ENCODE measurements at regions not wholly inside any gene's neighbourhood (a gene's known extent, or its start where the extent isn't known, plus 50 kb on each side); places are given as distances from the start of the nearest gene placed in this dataset.

GRCh38 chr1:113217447-113218208 lies 144.6 kb downstream of the LRIG2 start:
- no peak for TF ChIP-seq CTCF (IDR thresholded peaks at IDR 0.05; ENCODE audit: low read depth, low read length)
- in situ Hi-C loops (cut with HindIII; ENCODE audit: low sequenced_read_pairs), result no loop called here
- no peak overlapping the region for H3K4me3 ChIP-seq (ENCODE audit: low read depth, low read length)
- no peak for DNase-seq (ENCODE audit: low read depth, low spot score)

GRCh38 chr1:113219377-113219776 lies 146.4 kb downstream of the LRIG2 start:
- no peak for DNase-seq (ENCODE audit: low read depth, low spot score)
- H3K4me3 ChIP-seq (ENCODE audit: low read depth, low read length), result no peak overlapping the region
- in situ Hi-C loops (cut with HindIII; ENCODE audit: low sequenced_read_pairs), result no loop called here
- TF ChIP-seq CTCF (IDR thresholded peaks at IDR 0.05; ENCODE audit: low read depth, low read length), result peak; percentile 33

GRCh38 chr1:113219828-113220227 lies 146.8 kb downstream of the LRIG2 start:
- no peak for TF ChIP-seq CTCF (IDR thresholded peaks at IDR 0.05; ENCODE audit: low read depth, low read length)
- DNase-seq (ENCODE audit: low read depth, low spot score), result no peak
- in situ Hi-C loops (cut with HindIII; ENCODE audit: low sequenced_read_pairs), result no loop called here
- H3K4me3 ChIP-seq (ENCODE audit: low read depth, low read length), result no peak overlapping the region

GRCh38 chr1:113223040-113223439 lies 150.0 kb downstream of the LRIG2 start:
- no peak overlapping the region for H3K4me3 ChIP-seq (ENCODE audit: low read depth, low read length)
- in situ Hi-C loops (cut with HindIII; ENCODE audit: low sequenced_read_pairs), result no loop called here
- TF ChIP-seq CTCF (IDR thresholded peaks at IDR 0.05; ENCODE audit: low read depth, low read length), result no peak
- DNase-seq (ENCODE audit: low read depth, low spot score), result no peak

GRCh38 chr1:113223546-113223945 lies 150.5 kb downstream of the LRIG2 start:
- DNase-seq (ENCODE audit: low read depth, low spot score), result no peak
- no peak for TF ChIP-seq CTCF (IDR thresholded peaks at IDR 0.05; ENCODE audit: low read depth, low read length)
- in situ Hi-C loops (cut with HindIII; ENCODE audit: low sequenced_read_pairs), result no loop called here
- H3K4me3 ChIP-seq (ENCODE audit: low read depth, low read length), result no peak overlapping the region

- no peak for TF ChIP-seq CTCF (IDR thresholded peaks at IDR 0.05; ENCODE audit: low read depth, low read length)
- in situ Hi-C loops (cut with HindIII; ENCODE audit: low sequenced_read_pairs), result no loop called here
- DNase-seq (ENCODE audit: low read depth, low spot score), result peak; percentile 31
Observed at GRCh38 chr1:113226148-113226547, 153.2 kb downstream of the LRIG2 start.

More at GRCh38 chr1:113226148-113226547, 153.2 kb downstream of the LRIG2 start:
- H3K4me3 ChIP-seq (ENCODE audit: low read depth, low read length), result no peak overlapping the region

Measured in astrocyte of the spinal cord (primary cell).